ENCODE measurements at regions not wholly inside any gene's neighbourhood (a gene's known extent, or its start where the extent isn't known, plus 50 kb on each side); places are given as distances from the start of the nearest gene placed in this dataset.
"Not testable (repeated sequence)": the region's sequence is repeated elsewhere in the genome, so short reads cannot be mapped to it uniquely, and the experiment has no call there.

DNA sequence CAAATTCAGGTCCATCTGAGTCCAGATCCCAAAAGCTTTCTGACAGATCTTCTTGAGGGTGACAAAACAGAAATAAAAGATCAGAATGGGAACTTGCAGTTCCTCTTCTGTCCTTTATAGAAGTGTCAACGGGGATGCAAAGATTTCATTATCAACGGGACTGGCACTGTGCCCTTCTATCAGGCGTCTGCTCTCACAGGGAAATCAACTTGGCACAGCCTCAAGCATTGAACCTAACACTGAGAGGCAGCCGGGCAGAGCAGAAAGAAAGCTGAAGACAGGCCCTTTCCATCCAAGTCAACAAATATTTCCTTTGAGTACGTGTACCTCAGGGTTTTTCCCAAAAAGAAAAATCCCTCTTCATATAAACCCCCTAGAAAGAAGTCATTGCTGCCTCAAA lies 194.5 kb downstream of the NPIPA8 start:
- H3K4me3 ChIP-seq (ENCODE audit: low read length); H4K20me1 ChIP-seq (ENCODE audit: control insufficient read depth, insufficient read depth, low read depth, low read length): not testable (repeated sequence)

DNA sequence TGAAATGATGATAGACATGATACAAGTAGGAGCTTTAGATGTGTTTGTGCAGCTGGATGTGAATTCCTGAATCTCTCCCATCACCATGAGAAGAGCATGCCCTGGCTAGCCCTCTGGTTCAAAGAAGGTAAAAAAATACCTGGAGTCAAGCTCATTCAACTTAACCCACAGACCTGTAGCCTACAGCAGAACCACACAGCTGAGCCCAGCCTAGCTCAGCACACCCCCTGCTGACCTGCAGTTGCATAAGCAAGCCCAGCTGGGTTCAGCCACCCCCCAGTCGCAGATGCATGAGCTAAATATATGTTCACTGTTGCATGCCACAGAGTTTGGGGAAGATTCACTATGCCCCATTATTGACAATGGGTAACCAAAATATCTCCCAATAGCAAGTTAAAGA lies 200.2 kb downstream of the NPIPA8 start:
- not testable (repeated sequence) for H3K27me3 ChIP-seq (ENCODE audit: control insufficient read depth, low read length); H3K27ac ChIP-seq (ENCODE audit: low read depth, low read length); H3K4me2 ChIP-seq (ENCODE audit: low read length); H3K4me3 ChIP-seq (ENCODE audit: low read length); H3K9me3 ChIP-seq (ENCODE audit: control insufficient read depth, insufficient read depth, low read length); H3K9me2 ChIP-seq (replicated peaks; ENCODE audit: control insufficient read depth, low read length); H3F3A ChIP-seq (ENCODE audit: control insufficient read depth, insufficient read depth); H3K4me1 ChIP-seq (ENCODE audit: control insufficient read depth, low read length); H4K20me1 ChIP-seq (ENCODE audit: control insufficient read depth, insufficient read depth, low read depth, low read length); H3K36me3 ChIP-seq (ENCODE audit: control insufficient read depth, low read length); H3K79me2 ChIP-seq (ENCODE audit: control insufficient read depth, low read length)

More for the DNA sequence above, 194.5 kb downstream of the NPIPA8 start:
- not testable (repeated sequence) for H3K27ac ChIP-seq (ENCODE audit: low read depth, low read length); H3K4me2 ChIP-seq (ENCODE audit: low read length); H3K27me3 ChIP-seq (ENCODE audit: control insufficient read depth, low read length); H3K79me2 ChIP-seq (ENCODE audit: control insufficient read depth, low read length); H3K4me1 ChIP-seq (ENCODE audit: control insufficient read depth, low read length); H3F3A ChIP-seq (ENCODE audit: control insufficient read depth, insufficient read depth); H3K9me2 ChIP-seq (replicated peaks; ENCODE audit: control insufficient read depth, low read length); H3K36me3 ChIP-seq (ENCODE audit: control insufficient read depth, low read length); H3K9me3 ChIP-seq (ENCODE audit: control insufficient read depth, insufficient read depth, low read length)

DNA sequence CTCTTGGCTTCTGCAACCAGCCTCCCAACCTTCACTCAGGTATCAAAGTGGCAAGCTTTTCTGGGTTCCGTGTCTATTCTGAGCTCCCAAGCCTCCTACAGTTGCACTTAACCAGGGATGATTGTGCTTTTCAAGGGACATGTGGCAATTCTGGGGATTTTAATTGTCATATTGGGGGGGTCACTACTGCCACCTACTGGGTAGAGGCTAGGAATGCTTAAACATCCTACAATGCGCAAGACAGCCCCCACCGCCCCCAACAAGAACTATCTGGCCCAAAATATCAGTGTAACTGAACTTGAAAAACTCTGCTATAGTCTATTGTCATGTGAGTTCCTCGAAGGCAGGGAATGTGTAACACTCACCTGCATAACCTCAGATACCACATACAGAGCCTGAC lies 201.5 kb downstream of the NPIPA8 start:
- H3K4me3 ChIP-seq (ENCODE audit: low read length); H3F3A ChIP-seq (ENCODE audit: control insufficient read depth, insufficient read depth); H3K27me3 ChIP-seq (ENCODE audit: control insufficient read depth, low read length): not testable (repeated sequence)

DNA sequence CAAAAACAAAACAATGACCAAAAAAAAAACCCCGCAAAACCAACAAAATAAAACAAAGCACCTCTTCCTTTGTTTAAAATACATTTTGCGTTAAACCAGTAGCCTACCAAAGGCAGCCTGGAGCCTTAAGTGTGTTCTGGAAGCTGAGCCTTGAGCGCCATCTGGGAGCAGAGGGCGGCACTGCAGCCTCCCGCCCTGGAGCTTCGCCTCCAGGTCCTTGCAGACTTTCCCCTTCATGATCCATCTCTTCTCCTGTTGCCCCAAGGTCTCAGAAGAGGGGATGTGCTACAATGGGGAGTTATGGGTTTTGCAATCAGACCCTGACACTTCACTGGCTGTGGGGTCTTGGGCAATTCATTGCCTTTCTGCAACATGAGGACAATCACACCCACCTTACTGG lies 204.9 kb downstream of the NPIPA8 start:
- H3K36me3 ChIP-seq (ENCODE audit: control insufficient read depth, low read length); H3K27ac ChIP-seq (ENCODE audit: low read depth, low read length); H3K79me2 ChIP-seq (ENCODE audit: control insufficient read depth, low read length); H3K27me3 ChIP-seq (ENCODE audit: control insufficient read depth, low read length); H3K4me2 ChIP-seq (ENCODE audit: low read length); H3K4me1 ChIP-seq (ENCODE audit: control insufficient read depth, low read length); H3K9me2 ChIP-seq (replicated peaks; ENCODE audit: control insufficient read depth, low read length); H3K4me3 ChIP-seq (ENCODE audit: low read length); H3F3A ChIP-seq (ENCODE audit: control insufficient read depth, insufficient read depth); H3K9me3 ChIP-seq (ENCODE audit: control insufficient read depth, insufficient read depth, low read length); H4K20me1 ChIP-seq (ENCODE audit: control insufficient read depth, insufficient read depth, low read depth, low read length): not testable (repeated sequence)

More for the DNA sequence above, 201.5 kb downstream of the NPIPA8 start:
- H3K4me2 ChIP-seq (ENCODE audit: low read length); H3K27ac ChIP-seq (ENCODE audit: low read depth, low read length); H3K9me2 ChIP-seq (replicated peaks; ENCODE audit: control insufficient read depth, low read length); H3K79me2 ChIP-seq (ENCODE audit: control insufficient read depth, low read length); H3K4me1 ChIP-seq (ENCODE audit: control insufficient read depth, low read length); H3K36me3 ChIP-seq (ENCODE audit: control insufficient read depth, low read length); H4K20me1 ChIP-seq (ENCODE audit: control insufficient read depth, insufficient read depth, low read depth, low read length); H3K9me3 ChIP-seq (ENCODE audit: control insufficient read depth, insufficient read depth, low read length): not testable (repeated sequence)

DNA sequence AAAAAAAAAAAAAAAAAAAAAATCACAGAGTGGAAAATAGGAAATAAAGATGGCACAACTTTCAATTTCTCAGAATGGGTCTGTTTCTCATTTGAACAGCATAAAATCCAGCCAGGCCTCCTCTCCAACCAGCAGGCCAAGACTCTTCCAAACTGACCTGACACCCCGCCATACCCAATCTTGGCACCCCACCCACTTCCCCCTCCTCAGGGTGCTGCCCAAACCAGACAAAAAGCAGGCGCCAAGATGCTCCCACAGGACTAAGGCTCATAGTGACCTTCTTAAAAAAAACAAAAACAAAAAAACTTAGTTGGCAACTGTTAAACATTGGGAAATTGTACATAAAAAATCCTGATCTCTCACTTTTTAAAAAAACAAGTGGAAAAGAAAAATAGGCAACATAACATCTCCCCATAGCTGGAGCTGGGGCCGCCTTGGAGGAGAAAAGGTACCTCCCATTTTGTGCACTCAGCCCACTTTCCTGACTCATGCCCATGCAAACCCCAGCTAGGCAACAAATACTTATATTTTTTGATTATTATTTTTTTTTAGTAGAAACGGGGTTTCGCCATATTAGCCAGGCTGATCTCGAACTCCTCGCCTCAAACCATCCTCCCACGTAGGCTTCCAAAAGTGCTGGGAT lies 205.9 kb downstream of the NPIPA8 start:
- H3K4me3 ChIP-seq (ENCODE audit: low read length); H3K27ac ChIP-seq (ENCODE audit: low read depth, low read length); H3K27me3 ChIP-seq (ENCODE audit: control insufficient read depth, low read length); H3F3A ChIP-seq (ENCODE audit: control insufficient read depth, insufficient read depth); H3K4me2 ChIP-seq (ENCODE audit: low read length); H3K9me3 ChIP-seq (ENCODE audit: control insufficient read depth, insufficient read depth, low read length); H3K36me3 ChIP-seq (ENCODE audit: control insufficient read depth, low read length); H3K9me2 ChIP-seq (replicated peaks; ENCODE audit: control insufficient read depth, low read length); H4K20me1 ChIP-seq (ENCODE audit: control insufficient read depth, insufficient read depth, low read depth, low read length); H3K4me1 ChIP-seq (ENCODE audit: control insufficient read depth, low read length); H3K79me2 ChIP-seq (ENCODE audit: control insufficient read depth, low read length): not testable (repeated sequence)

DNA sequence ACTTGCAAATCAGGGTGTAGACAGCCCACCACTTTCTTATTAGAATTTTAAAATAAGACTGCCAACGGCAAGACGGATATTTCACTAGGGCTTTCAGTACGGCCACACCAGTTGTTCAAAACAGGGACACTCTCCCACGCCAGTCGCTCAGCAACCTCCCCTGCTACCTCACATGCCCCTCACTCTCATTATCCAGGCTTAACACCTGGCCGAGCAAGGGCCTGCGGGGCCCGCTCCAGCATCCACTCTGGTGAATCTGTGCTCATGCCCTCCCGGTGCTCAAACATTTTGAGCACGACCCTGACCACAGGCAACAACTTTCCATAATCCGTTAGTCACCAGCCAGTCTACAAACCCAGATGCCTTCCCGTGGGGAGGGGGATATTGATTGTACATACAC lies 209.5 kb downstream of the NPIPA8 start:
- not testable (repeated sequence) for H3K4me1 ChIP-seq (ENCODE audit: control insufficient read depth, low read length); H3K79me2 ChIP-seq (ENCODE audit: control insufficient read depth, low read length); H3K27ac ChIP-seq (ENCODE audit: low read depth, low read length); H3K9me2 ChIP-seq (replicated peaks; ENCODE audit: control insufficient read depth, low read length); H3F3A ChIP-seq (ENCODE audit: control insufficient read depth, insufficient read depth); H3K36me3 ChIP-seq (ENCODE audit: control insufficient read depth, low read length); H3K4me3 ChIP-seq (ENCODE audit: low read length); H4K20me1 ChIP-seq (ENCODE audit: control insufficient read depth, insufficient read depth, low read depth, low read length); H3K9me3 ChIP-seq (ENCODE audit: control insufficient read depth, insufficient read depth, low read length); H3K4me2 ChIP-seq (ENCODE audit: low read length); H3K27me3 ChIP-seq (ENCODE audit: control insufficient read depth, low read length)

DNA sequence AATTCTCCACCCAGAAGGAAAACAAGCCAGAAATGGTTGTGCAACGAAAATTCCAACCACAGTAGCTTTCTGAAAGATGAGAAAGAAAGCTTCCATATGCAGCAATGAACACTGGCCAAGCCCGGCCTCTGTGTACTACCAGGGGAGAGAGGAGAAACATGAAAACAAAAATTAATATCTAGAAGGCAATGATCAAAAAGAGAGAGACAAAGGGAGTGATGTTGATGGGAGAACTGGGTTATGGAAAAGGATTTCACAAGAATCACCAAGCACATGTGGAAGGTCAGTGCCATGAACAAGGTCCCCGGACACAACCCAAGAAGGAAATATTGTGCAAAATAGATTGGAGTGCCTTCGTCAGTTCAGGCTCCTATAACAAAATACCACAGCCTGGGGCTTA lies 217.4 kb downstream of the NPIPA8 start:
- H3K27me3 ChIP-seq (ENCODE audit: control insufficient read depth, low read length); H3K79me2 ChIP-seq (ENCODE audit: control insufficient read depth, low read length); H3K4me1 ChIP-seq (ENCODE audit: control insufficient read depth, low read length); H4K20me1 ChIP-seq (ENCODE audit: control insufficient read depth, insufficient read depth, low read depth, low read length); H3K9me3 ChIP-seq (ENCODE audit: control insufficient read depth, insufficient read depth, low read length); H3F3A ChIP-seq (ENCODE audit: control insufficient read depth, insufficient read depth); H3K27ac ChIP-seq (ENCODE audit: low read depth, low read length); H3K36me3 ChIP-seq (ENCODE audit: control insufficient read depth, low read length); H3K9me2 ChIP-seq (replicated peaks; ENCODE audit: control insufficient read depth, low read length); H3K4me2 ChIP-seq (ENCODE audit: low read length); H3K4me3 ChIP-seq (ENCODE audit: low read length): not testable (repeated sequence)

DNA sequence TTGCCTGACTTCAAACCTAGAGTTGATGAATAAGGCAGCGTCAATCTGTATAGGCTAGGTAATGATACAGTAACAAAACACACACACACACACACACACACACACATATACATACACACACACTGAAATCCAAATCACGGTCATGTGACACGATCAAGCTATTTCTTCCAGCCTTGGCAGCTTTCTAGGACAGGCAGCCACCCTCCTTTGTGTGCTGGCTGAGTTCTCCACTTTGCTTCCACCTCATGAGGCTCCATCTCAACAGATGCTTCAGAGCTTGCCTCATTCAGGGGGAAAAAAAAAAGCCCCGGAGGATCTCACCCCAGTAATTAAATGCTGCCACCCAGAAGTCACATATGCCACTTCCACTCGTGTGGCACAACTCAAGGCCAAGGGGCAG lies 217.9 kb downstream of the NPIPA8 start:
- not testable (repeated sequence) for H4K20me1 ChIP-seq (ENCODE audit: control insufficient read depth, insufficient read depth, low read depth, low read length); H3K4me3 ChIP-seq (ENCODE audit: low read length); H3K4me1 ChIP-seq (ENCODE audit: control insufficient read depth, low read length); H3K9me3 ChIP-seq (ENCODE audit: control insufficient read depth, insufficient read depth, low read length); H3K27ac ChIP-seq (ENCODE audit: low read depth, low read length); H3K4me2 ChIP-seq (ENCODE audit: low read length); H3K9me2 ChIP-seq (replicated peaks; ENCODE audit: control insufficient read depth, low read length); H3K79me2 ChIP-seq (ENCODE audit: control insufficient read depth, low read length); H3K36me3 ChIP-seq (ENCODE audit: control insufficient read depth, low read length); H3K27me3 ChIP-seq (ENCODE audit: control insufficient read depth, low read length); H3F3A ChIP-seq (ENCODE audit: control insufficient read depth, insufficient read depth)
